MM.1S (cell line): ENCODE measurements at regions not wholly inside any gene's neighbourhood (a gene's known extent, or its start where the extent isn't known, plus 50 kb on each side); places are given as distances from the start of the nearest gene placed in this dataset.

Source experiments
- EZH2 ChIP-seq: fragments of 300-600 bp; sonication (generic); optimal IDR thresholded peaks from 2 replicates; pipeline ENCODE3; 2017; ENCODE audit warnings: low read depth, mild to moderate bottlenecking, antibody characterized with exemption, low read length, mixed read lengths
- EZH2phosphoT487 ChIP-seq: fragments of 300-600 bp; sonication (generic); IDR thresholded peaks from 2 replicates; pipeline ENCODE4 v1.6.1; 2018; ENCODE audit warnings: antibody characterized with exemption, low read length
- TF ChIP-seq, protein P1 (sequence below): fragments of 300-600 bp; sonication (generic); IDR thresholded peaks from 2 replicates; pipeline ENCODE4 v1.5.1; 2016; ENCODE audit warnings: antibody characterized with exemption, low read length, mixed read lengths

DNA sequence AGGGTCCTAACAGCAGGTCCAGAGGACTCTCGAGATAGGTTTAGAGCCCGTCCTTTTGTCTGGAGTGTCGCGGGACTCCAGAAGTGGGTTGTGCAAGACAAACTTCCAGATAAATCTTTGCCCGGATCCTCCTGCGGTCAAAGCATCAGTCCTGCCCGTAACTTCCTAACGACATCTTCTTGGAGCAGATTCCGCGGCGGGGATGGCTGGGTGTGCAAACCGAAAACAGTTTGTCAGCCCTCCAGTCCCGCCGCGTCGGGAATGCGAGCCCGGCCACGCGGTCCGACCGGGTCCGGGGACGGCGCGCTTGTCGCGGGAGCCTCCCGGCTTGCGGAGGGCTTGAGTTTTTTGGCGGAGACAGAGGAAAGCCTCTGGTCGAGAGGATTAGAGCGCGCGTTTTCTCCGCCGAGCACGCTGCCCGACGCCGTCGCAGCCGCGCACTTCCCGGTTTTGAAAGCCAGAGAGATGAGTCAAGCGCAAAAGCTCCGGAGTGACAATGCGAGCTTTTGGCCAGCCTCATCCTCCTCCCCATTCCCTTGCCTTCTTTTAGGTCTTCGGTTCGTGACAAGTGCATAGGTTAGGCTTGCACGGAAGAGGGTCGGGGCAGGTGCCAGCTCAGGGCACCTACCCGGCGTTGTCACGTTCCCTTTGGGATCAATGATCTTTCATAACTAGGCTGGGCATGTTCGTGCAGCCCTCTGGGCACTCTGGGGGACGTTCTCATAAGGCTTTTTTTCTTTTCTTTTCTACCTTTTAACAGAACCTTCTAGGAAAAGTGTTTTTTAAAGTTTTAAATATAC is 91.3 kb upstream of the PRDM1 start:
- TF ChIP-seq, protein P1, sequence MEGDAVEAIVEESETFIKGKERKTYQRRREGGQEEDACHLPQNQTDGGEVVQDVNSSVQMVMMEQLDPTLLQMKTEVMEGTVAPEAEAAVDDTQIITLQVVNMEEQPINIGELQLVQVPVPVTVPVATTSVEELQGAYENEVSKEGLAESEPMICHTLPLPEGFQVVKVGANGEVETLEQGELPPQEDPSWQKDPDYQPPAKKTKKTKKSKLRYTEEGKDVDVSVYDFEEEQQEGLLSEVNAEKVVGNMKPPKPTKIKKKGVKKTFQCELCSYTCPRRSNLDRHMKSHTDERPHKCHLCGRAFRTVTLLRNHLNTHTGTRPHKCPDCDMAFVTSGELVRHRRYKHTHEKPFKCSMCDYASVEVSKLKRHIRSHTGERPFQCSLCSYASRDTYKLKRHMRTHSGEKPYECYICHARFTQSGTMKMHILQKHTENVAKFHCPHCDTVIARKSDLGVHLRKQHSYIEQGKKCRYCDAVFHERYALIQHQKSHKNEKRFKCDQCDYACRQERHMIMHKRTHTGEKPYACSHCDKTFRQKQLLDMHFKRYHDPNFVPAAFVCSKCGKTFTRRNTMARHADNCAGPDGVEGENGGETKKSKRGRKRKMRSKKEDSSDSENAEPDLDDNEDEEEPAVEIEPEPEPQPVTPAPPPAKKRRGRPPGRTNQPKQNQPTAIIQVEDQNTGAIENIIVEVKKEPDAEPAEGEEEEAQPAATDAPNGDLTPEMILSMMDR, result no peak
- TF ChIP-seq EZH2 (no peak), EZH2phosphoT487 (no peak)
